Fibroblast of pulmonary artery (primary cell): ENCODE measurements at regions not wholly inside any gene's neighbourhood (a gene's known extent, or its start where the extent isn't known, plus 50 kb on each side); places are given as distances from the start of the nearest gene placed in this dataset.

Source experiments
- DNase-seq: peaks from one replicate; pipeline ENCODE4 v3.0.0-alpha.2; 2010; ENCODE audit warnings: low read depth
- H3K4me3 ChIP-seq: replicated peaks from 2 replicates; pipeline ENCODE4 v1.5.1; 2011; ENCODE audit warnings: low read depth, mild to moderate bottlenecking, control low read depth, low read length, moderate library complexity
- CTCF ChIP-seq: IDR thresholded peaks from 2 replicates; pipeline ENCODE4 v1.5.1; 2011; ENCODE audit warnings: mild to moderate bottlenecking, control low read depth, low read length, inconsistent platforms; ENCODE audit errors: missing control alignments

- no peak overlapping the region for H3K4me3 ChIP-seq
- no peak for DNase-seq
- TF ChIP-seq CTCF, result no peak
These were observed 129.0 kb upstream of the WSCD2 start for GRCh38 chr12:108000111-108000510.

DNA sequence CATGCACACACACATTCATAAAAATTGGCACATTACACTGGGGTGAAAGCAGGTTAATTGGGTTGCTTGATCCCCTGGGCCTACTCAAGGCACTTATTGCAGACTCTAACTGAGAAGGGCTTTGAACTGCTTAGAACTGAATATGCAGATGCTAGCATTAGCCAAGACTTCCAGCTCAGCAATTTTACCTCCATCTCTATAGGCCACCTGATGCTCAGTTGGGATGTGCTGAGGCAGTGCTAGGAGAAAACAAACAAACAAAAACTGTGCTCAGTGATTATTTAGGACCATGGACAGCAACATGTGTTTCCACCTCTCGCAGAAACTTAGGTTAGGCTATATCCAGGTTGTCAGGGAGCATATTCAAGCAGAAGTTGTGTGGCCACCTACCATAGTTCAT, 124.8 kb upstream of the WSCD2 start:
- no peak overlapping the region for H3K4me3 ChIP-seq
- peak; percentile 8 for DNase-seq
- TF ChIP-seq CTCF, result no peak

DNA sequence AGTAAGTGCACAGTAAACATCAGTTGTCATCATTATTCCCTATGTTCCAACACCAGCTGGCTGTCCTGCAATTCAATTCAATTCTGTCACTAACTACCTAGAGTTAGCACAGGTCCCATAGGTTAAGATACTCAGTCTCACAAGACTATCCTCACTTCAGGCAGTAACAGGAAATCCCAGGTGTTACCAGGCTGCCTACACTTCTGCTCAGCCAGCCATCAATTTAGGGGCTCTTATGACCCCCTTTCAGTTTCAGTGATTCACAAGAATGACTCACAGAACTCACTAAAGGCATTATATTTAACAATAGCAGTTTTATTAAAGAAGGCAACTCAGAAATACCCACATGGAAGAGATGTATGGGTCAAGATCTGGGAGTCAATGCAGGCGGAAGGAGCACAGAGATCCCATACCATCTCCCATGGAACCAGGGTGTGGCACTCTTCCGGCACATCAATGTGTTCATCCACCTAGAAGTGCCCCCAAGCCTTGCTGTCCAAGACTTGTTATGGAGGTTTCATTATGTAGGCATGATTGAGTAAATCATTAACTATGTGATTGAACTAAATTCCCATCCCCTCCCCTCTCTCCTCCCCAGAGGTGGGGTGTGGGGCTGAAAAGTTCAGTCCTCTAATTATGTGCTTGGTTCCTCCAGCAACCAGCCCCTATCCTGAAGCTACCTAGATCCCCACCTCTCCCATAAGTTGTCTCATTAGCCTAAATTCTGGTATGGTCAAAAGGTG, 120.8 kb upstream of the WSCD2 start:
- no peak for DNase-seq
- no peak overlapping the region for H3K4me3 ChIP-seq
- TF ChIP-seq CTCF, result no peak

- H3K4me3 ChIP-seq, result no peak overlapping the region
- no peak for TF ChIP-seq CTCF
- DNase-seq, result no peak
These were observed 119.5 kb upstream of the WSCD2 start for GRCh38 chr12:108009442-108010070.

DNA sequence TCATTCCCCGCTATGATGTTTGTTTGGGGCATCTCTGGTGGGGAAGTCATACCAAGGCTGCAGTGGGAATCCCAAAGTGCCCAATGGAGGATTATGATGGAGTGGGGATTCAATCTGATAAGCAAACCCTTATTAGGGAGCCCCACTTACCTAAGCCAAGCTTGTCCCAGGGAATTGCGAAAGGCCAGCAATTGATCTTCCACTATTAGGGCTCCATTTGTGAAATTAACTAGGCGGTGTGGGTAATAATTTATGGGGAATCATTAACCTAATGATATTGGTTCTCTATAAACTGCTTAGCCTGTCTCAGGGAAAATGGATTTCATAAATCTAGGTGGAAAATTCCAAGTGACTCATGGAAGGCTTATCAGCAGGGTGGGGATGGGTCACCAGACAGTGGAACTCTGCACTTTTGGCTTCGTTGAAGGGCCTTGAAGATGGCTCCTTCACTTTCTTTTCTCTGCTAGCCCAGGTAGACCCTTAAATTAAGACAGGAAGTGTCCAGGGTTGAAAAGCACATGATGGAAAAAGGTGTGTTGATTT, 113.0 kb upstream of the WSCD2 start:
- TF ChIP-seq CTCF, result no peak
- no peak overlapping the region for H3K4me3 ChIP-seq
- no peak for DNase-seq

GRCh38 chr12:108017472-108018057, 111.5 kb upstream of the WSCD2 start:
- TF ChIP-seq CTCF, result no peak
- no peak overlapping the region for H3K4me3 ChIP-seq
- DNase-seq, result no peak

GRCh38 chr12:108019862-108020261, 109.2 kb upstream of the WSCD2 start:
- H3K4me3 ChIP-seq, result no peak overlapping the region
- no peak for TF ChIP-seq CTCF
- DNase-seq, result no peak
